ENCODE measurements at regions not wholly inside any gene's neighbourhood (a gene's known extent, or its start where the extent isn't known, plus 50 kb on each side); places are given as distances from the start of the nearest gene placed in this dataset.

- TF ChIP-seq CTCF (IDR thresholded peaks at IDR 0.05; ENCODE audit: extremely low read depth in 1 of 2, insufficient read depth in 1 of 2, low read depth in 1 of 2, low read length in 2 of 2) (no peak), EZH2 (IDR thresholded peaks at IDR 0.05; ENCODE audit: borderline replicate concordance, low read depth, low read length, severe bottlenecking) (no peak), MYC (IDR thresholded peaks at IDR 0.05; ENCODE audit: low read depth, low read length) (no peak), POLR2A (IDR thresholded peaks at IDR 0.05; ENCODE audit: low read depth, low read length) (no peak)
Measured at GRCh38 chr9:106783121-106783520, 79.8 kb upstream of the ZNF462 start.
